Stimulated activated CD4-positive, alpha-beta T cell treated with anti-CD3 and anti-CD28 coated beads, Interleukin-12 subunit alpha, Interleukin-12 subunit beta, amount 100 ng/mL, for 48 hours (primary cell): ENCODE measurements at regions not wholly inside any gene's neighbourhood (a gene's known extent, or its start where the extent isn't known, plus 50 kb on each side); places are given as distances from the start of the nearest gene placed in this dataset.

ENCODE experiments used
- DNase-seq, 3 donors: peaks; one replicate each; pipeline ENCODE4 v3.0.0-alpha.2; 2020; ENCODE audit warnings: low read depth in 2 of 3, low spot score in 1 of 3

DNA sequence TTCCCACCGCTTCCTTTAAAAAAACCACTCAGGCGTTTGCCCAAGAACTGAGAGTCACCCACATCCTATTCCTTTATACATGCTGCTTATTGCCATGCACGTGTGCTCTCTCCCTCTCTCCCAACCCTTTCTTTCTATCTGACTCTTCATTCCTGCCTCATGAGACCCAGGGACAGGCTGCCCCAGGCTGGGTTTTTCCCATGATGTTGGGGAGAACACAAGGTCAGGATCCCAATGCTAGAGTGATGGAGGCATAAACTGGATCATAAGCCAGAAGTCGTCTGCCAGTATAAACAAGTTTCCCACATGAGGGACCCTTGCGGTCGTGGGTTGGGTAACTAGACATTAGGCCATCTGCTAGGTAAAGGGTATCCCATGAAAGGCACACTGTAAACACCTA is 64.9 kb downstream of the CD2 start:
- no peak for DNase-seq

DNA sequence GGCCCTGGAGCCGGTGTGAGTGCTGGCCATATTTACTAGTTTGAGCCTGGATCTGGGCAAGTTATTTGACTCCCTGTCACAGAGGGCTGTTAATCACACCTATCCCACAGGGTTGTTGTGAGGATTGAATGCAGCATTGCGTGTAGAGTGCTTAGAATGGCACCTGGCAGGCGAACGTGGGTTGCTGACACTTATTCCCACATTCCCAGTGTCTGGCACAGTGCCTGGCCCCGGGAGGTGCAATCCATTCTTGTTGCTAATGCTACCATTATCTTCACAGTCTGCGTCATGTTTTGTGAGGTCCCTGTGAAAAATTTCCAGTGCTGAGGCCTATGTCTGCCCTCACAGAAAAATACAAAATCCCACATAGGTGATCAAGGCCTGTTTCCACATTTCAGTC is 66.1 kb downstream of the CD2 start:
- DNase-seq, result no peak

DNA sequence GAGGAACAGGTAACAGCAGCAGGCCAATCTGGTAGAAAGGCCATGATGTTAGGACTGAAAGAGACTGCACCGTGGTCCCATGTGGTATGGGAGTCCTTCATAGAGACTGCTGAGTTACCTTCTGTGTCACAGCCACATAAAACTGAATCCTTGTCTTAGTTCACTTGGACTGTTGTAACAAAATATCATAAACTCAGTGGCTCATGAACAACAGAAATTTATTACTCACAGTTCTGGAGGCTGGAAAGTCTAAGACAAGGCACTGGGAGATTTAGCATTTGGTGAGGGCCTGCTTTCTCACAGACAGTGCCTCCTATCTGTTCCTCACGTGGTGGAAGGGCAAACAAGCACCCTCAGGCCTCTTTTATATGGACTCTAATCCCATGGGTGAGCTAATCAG is 67.5 kb downstream of the CD2 start:
- DNase-seq, result no peak

DNA sequence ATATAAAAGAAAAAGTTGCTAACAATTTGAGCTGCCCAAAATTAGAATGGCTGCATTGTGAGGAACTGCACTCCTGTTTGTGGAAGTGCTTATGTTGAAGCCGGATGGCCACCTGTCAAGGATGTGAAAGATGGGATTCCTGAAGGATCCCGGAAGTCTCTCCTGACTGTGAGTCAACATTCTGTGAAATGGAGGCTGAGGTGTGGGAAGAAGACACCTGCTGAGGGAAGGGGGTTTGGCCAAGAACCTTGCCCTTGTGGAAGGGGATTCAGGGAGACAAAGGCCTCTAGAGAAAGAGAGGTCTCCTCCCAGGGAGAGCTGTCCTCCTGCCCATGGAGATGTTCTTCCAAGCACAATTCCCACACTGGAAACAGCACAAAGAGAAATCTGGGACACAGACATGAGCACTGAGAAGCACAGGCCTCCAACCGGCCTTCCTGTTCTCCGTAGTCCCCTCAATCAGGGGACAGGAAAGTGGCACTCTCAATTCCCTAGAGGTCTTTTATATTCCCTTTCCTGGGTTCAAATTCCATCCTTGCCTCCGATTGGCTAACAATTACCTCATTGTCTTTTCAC is 70.5 kb downstream of the CD2 start:
- DNase-seq, result no peak

DNA sequence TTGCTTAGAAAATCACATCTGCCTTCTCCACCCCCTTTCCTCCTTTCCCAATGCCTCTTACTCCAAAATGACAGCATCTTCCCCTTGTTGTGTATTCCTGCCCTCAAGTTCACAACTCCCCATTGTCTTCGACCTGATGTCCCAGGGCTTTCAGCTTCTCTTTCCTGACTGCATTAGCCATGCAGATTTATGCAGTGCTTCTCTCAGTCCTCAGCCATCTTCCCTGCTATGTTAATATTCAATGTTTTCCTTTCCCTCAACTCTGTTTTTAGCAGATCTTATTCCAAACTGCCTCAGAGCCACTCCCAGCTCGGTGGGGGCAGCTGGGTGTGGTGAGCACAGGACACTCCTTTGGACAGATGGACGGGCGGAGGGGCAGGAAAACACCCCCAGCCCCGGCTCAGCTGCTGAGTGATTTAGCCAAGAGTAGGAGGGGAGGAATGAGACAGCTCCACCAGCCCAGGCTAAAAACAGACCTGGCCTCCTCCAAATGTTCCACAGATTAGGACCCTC is 71.0 kb downstream of the CD2 start:
- no peak for DNase-seq

DNA sequence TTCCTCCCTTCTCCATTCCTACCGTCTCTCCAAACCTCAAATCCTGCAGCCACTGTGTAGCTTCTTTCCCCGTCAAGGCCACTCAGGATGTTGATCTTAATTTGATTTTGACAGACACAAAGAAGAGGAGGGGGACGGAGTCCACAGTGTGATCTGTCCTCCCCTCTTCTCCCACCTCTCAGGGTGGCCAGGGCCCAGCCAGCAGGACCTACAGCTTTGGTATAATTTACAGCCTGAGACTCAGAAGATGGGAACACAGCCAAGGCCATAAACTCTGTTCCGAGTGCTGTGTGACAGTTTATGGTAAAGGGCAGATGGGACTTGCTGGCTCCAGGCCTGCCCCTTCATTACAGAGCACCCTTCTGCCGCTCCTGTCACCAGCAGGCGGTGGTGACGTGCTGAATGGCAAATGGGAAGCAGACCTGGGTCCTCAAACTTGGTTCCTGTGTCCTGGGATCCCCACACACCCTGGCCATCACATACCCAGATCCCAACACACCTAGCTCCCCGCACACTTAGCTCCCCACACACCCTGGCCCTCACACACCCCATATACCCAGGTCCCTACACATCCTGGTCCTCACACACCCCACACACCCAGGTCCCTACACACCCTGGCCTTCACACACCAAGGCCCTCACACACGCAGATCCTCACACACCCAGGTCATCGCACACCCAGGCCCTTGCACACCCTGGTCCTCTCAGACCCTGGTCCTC is 71.6 kb downstream of the CD2 start:
- DNase-seq, result no peak

DNA sequence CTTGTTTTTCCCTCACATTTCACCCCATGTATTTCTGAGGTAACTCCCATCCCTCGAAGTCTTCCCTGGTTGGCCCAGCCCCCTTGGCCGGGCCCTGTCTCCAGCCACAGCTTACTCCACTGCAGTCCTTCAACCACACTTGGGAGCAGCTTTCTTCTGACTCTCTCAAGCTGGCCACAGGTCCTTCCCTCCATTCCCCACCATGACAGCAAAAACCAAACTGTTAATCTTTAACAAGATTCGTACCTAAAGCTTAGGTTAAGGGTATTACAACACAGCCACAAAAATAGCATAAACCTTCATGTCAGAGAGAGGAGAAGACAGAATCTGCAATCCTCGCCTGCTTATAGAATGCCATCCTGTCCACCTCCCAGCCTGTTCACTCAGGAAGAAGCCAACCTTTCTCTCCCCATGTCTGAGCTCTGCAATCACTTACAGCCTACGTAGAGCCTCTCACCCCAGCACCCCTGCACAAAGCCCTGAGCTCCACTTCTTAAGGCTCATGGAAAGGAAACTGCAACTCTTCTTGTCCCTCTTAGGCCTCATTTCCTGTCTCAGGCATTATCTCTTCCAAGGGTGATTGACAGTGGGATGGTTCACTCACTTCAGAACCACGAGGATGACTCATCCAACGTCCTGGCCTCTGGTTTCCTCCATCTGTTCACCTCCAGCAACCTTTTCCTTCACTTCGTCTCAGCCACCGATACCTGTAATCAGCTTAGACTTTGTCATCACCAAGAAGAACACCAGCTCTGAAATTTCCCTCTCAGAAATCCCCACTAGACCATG is 72.8 kb downstream of the CD2 start:
- peak; percentile 58 to 79 (median 75) for DNase-seq

DNA sequence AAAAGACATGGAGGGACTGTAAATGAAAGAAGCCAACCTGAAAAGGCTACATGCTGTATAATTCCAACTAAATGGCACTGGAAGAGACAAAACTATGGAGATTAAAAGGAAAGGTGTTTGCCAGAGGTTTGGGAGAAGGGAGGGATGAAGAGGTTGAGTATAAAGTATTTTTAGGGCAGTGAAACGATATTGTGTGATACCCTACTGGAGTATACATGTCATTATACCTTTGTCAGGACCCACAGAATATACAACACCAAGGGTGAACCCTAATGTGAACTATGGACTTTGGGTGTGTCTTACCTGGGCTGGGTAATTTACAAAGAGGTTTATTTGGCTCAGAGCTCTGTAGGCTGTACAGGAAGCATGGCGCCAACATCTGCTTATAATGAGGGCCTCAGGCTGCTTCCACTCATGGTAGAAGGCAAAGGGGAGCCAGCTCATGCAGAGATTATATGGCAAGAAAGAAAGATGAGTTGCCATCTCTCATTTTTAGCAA is 73.4 kb downstream of the CD2 start:
- no peak for DNase-seq

DNA sequence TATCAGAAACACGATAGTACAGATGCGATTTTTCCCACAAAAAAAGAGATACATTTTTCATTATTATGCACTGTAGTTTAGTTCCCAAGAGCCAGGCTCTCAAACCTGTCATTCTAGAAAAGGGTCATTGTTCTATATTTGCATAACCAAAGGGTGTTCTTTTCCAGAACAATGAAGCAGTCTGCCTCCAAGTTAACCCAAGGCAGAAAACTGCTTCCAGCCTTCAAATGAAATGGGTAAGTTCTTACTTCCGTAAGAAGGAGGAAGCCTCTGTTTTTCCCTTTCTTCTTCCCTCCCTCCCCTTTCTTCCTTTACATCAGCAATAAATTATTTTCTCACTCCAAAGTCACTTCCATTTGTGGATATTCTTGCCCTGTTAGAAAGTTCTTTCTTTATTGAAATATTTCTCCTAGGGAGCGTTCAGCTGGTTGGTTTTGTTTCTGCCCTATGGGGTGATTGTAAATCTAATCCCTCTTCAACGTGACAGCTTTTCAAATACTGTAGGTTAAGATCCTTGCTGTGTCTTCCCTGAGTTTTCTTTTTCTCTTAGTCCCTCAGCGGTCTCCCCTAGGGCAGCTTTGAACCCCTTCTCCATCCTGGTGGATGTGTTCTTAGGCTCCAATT is 77.3 kb upstream of the PTGFRN start:
- no peak for DNase-seq

DNA sequence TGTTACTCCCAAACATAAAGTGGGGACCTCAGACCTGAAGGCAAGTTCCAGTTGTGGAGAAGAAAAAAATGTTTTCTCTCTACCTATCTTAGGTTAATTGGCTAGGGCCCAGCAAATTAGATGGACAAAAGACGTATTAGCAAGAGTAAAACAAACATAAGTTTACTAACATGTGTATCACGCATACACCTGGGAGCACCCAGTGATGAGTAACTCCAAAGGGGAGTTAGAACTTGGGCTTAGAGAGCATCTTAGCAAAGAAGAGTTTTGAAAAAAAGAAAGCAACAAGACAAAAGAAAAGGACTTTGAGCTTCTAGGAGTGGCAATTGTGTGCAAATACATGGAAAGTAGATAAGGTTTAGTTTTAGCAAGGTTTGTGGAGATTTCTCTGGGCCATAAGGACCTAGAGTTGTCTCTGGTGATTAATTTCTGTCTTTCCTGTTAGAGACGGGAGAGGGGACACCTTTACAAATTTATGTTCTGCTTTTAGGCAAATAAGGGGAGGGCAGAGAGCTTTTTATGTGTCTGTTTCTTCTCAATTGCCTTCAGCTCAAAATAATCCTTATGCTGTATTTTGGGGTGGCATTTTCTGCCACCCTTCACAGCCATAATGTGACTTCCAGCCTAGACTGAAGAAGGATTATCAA is 76.7 kb upstream of the PTGFRN start:
- no peak for DNase-seq

DNA sequence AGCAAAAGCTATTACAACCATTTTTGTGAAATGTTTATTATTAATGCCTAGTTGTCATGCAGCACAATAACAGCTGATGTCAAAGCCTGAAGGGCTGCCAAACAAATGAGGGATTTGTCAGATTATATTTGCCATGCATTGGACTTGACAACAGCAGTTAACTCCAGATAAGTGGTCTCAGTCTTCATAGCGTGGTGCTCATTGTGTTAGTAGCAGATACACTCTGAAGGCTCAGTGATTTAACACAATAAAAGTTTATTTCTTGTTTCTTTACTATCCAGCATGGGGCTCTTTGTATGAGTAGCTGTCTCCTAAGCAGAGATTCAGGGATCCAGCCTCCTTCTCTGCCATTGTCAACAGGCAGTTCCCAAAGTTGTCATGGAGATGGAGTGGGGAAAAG is 76.0 kb upstream of the PTGFRN start:
- no peak for DNase-seq

DNA sequence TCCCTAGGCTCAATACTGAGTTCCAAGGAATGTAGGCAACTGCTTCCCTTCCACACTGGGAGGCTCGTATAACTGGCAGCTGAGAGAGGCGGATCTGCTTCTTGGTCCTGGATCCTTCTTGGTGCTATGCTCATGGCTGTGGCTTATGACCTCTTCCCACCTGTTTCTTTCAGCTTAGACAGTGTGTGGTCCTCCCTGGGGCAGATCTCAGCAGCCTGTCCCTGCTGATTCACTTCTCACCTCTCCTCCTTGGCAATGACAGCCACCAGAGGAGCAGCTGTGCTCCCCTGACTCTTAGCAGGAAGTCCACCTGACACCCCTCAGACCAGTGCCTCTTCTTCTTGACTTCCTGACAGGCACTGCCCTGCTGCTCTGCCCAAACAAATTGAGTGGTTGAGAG is 75.1 kb upstream of the PTGFRN start:
- DNase-seq, result no peak

DNA sequence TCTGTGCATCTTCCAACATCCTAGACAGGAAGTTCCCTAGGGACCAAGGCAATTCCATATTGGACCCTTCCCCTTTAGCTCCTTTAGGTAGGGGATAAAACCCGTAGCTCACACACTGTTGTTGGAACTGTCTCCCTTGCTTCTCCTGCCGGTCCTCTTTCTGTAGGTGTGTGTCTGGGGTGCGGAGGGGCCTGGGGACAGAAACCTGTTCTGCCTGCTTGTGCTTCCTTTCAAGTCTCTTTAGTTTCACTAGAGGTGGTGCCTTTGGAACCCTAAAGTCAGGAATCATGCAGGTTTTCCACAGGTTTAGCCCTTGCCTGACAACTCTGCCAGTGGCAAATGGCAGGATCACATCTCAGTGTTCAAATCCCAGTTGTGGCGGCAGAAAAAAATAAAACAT is 74.6 kb upstream of the PTGFRN start:
- DNase-seq, result no peak

DNA sequence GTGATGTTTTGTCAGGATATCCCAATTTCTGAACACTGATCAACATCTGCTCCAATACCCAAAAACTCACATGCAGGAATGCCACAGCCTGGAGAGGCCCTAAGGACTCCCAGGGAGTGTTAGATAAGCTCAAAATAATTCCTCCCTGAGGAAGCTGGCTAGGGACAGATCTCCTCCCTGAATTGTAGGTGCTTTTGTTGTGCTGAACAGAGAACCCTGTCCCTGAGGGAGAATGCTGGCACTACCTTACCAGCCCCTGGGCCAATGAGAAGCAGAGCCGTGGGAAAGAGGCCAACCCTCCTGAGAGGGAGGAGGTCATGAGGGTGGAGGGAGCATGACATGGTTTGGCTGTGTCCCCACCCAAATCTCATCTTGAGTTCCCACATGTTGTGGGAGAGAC is 73.6 kb upstream of the PTGFRN start:
- DNase-seq, result no peak

DNA sequence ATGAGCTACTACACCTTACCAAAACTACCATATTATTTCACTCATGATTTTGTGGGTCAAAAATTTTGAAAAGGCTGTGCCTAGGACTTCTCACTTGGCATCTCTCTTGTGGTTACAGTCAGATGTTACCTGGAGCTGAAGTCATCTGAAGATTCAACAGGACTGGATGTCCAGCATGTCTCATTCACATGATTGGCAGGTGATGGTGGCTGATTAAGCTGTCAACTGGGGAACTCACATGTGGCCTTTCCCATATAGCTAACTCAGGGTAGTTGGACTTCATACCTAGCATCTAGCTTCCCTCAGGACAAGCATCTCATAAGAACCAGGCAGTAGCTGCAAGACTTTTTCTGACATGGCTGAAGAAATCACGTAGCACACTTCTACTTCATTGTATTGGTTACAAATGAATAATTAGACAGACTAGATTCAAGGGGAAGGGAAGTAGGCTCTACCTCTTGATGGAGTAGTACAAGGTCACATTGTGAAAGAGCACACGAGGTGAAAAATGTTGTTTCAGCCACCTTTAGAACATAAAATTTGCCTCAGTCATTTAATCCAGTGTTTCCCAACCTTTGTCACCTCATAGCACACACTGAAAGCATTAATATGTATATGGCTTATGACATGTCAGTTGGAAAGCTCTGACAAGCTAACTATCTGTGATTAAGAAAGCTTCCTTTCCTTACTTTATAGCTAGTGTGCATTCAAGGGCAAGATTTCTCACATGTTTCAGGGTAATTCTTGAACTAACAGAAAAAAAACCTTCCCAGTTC is 68.0 kb upstream of the PTGFRN start:
- no peak for DNase-seq

DNA sequence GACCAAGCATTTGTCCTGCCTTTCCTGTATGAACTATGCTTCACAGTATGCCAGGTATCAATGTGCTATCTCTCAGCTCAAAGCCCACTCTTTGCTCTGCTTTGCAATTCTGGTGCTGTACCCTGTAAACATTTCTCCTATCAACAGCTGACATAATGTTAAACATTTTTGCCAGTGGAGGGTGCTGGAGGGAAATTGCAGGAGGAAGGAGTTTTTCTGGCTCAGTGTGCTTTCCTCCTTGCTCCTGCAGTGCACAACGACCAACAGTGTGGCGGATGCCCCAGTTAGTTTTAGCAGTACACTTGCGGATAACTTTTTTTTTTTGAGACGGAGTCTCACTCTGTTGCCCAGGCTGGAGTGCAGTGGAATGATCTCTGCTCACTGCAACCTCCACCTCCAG is 67.1 kb upstream of the PTGFRN start:
- no peak for DNase-seq

DNA sequence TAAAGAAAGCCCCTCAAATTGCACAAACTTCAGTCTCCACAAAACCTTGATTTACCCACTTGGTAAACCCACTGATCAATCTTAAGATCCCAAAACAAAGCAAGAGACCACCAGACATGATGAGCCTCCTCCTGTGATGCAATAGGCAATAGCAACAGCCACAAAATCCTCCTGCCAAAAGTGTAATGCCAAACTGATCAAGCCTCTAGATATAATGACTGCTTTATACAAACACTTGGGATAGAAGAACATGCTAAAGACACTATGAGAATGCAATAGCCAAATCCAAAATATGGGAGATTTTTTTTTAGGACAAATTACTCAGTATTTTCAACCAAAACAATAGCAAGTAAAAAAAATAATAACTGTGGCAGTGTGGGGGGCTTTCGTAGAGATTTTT is 64.9 kb upstream of the PTGFRN start:
- DNase-seq, result no peak

DNA sequence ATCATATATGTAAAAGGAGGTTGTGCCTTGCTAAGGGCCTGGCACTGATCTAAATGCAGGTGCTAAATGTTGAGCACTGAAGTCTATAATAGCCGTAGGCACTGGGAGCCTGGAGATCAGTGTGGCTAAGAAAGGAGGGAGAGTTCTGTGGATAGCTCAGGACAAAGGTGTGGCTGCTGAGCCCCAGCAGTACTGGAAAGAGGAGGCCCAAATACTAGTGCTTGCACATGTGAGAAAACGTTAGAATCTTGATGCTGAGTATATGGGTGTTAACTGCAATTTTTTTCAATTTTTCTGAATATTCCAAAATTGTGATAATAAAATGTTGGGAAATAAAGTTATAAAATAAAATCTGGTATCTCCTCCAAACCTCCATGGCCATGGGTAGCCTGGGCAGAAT is 62.5 kb upstream of the PTGFRN start:
- no peak for DNase-seq

DNA sequence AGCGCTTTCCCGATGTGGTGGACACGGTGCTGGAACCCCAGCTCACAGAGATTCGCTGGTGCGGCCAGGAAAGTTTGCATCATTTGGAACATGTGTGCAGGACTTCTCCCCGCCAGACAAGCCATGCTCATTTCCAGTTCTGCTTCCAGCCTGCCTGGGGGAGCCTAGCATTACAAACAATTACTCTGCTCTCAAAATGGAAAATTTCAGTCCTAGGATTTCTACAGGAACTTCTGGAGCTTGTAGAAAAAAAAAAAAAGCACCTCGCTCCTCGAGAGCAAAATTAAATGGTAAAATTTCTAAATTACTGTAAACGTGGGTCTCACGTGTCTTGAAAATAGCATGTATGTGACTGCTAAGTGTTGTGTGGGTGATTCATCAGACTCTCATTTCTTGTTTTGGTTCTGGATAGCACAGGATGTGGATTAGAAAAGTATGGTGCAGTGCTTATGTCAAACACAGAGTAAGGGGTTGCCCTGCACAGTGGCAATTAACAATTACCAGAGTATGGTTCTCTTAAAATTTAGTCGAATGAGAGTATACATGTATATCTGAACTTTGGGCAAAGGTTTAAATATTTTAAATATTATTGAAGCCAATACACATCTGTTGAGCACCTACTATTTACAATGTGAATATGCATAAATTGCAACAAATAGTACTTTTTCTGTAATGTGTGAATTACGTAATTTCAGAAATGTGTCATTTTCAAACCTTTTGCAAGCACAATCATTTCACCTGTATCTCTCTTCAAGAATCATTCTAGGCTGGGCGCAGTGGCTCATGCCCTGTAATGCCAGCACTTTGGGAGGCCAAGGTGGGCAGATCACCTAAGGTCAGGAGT is 61.8 kb upstream of the PTGFRN start:
- no peak for DNase-seq

DNA sequence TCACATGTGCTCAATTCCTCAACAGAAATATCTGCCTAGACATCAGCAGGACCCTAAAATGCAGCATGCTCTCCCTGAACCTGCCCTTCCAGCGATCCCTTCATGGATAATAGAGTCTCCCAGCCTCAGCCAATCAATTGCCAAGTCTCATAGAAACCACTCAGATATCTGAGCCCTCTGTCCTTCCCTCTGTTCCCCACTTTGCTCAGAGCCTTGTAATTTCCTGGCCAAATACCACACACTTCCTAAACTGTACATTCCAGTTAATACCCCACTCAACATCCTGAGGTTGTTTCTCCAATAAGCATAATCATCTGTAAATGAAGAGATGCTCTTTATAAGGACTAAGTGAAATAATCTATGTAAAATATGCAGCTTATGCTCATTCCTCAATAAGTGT is 59.3 kb upstream of the PTGFRN start:
- DNase-seq, result no peak
